AG04449 (cell line): ENCODE measurements at regions not wholly inside any gene's neighbourhood (a gene's known extent, or its start where the extent isn't known, plus 50 kb on each side); places are given as distances from the start of the nearest gene placed in this dataset.

Experiments used
- CTCF ChIA-PET: fragments of 350-600 bp; formaldehyde crosslinking; extraction: SDS; loops from one replicate; lab custom pipeline; 2021; ENCODE audit warnings: antibody characterized with exemption; lab: Yijun Ruan, JAX
- POLR2A ChIA-PET: fragments of 400-600, 350-600 bp; formaldehyde crosslinking; extraction: SDS; loops from one replicate; lab custom pipeline; 2020; ENCODE audit warnings: antibody characterized with exemption, inconsistent platforms; lab: Yijun Ruan, JAX
- DNase-seq: peaks from one replicate; pipeline ENCODE4 v3.0.0-alpha.2; 2010; ENCODE audit warnings: low read depth, low spot score
- H3K4me3 ChIP-seq: 2 replicates; pipeline ENCODE4 v1.5.1; 2011; ENCODE audit warnings: low read depth, mild to moderate bottlenecking, control low read depth, low read length
- TF ChIP-seq, protein P1 (sequence below): IDR thresholded peaks from one replicate; pipeline ENCODE4 v1.5.1; 2011; ENCODE audit warnings: mild to moderate bottlenecking, moderate library complexity, low read length, control low read depth, inconsistent platforms; ENCODE audit not compliant: insufficient read depth; ENCODE audit errors: missing control alignments

DNA sequence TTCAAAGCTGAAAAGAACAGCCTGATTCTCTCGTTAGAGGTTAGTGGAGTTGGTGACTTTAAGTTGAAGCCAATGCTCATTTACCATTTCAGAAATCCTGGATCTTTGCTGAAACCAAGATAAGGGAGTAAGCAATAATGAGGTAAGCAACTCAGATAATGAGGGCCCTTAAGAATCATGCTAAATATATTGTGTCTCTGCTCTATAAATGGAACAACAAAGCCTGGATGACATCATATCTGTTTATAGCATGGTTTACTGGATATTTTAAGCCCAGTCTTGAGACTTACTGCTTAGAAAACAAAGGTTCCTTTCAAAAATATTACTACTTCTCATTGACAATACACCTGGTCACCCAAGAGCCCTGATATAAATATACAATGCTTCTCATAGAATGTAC is 276.7 kb upstream of the PPARGC1A start:
- H3K4me3 ChIP-seq = no peak overlapping the region
- ChIA-PET POLR2A (no interaction called here), CTCF (no interaction called here)
- TF ChIP-seq, protein P1, sequence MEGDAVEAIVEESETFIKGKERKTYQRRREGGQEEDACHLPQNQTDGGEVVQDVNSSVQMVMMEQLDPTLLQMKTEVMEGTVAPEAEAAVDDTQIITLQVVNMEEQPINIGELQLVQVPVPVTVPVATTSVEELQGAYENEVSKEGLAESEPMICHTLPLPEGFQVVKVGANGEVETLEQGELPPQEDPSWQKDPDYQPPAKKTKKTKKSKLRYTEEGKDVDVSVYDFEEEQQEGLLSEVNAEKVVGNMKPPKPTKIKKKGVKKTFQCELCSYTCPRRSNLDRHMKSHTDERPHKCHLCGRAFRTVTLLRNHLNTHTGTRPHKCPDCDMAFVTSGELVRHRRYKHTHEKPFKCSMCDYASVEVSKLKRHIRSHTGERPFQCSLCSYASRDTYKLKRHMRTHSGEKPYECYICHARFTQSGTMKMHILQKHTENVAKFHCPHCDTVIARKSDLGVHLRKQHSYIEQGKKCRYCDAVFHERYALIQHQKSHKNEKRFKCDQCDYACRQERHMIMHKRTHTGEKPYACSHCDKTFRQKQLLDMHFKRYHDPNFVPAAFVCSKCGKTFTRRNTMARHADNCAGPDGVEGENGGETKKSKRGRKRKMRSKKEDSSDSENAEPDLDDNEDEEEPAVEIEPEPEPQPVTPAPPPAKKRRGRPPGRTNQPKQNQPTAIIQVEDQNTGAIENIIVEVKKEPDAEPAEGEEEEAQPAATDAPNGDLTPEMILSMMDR = no peak
- no peak for DNase-seq

DNA sequence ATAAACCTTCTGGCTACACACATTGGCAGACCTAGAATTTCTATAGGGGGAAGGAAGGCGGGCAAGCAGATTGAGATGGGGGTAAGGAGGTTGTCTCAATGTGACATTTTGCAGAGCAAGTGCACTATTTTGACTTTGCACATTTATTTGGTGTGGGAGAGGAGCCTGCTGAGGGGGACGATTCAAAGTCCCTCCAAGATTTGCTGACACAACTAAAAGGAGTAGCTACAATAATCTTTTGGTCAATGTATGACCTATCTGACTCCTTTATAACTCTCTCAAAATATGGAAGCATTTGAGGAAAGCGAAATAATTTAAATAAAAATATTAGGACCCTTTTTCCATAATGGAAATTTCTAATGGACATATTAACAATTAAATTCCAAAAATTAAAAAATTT is 274.9 kb upstream of the PPARGC1A start:
- no peak for DNase-seq
- POLR2A ChIA-PET = no interaction called here
- H3K4me3 ChIP-seq = no peak overlapping the region
- CTCF ChIA-PET = interaction anchor here (1.4 kb wide), 1 partner anchor 10 kb away, joined by 6 read pairs; no protein-coding TSS in a partner anchor
- TF ChIP-seq, protein P1 = no peak

DNA sequence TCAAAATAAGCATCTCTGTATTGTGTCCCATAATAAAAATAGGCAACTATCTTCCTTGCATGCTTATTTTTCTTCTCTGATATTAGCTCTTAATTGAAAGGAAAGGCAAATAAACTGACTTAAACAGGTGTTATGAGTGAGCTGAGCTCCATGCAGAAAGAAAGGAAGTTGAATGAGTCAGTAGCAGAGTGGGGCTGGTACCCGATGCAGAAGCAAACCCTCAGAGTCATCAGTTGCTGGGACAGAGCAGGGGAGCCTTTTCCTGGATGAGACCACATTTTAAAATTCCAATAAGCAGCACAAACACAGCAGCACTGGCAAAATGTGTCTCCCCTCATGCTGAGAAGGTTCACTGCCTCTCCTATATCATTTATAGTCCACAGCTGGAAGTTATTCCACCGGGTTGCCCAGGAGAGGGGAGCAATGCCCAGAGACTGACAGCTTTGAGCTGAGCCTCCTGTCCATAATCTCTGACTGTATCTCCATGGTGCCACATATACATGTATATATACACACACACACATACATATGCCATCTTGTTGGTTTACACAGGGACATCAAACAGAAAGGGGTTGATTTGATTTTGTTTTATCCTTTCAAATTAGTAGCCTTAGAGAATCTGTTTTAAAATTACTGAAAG is 274.3 kb upstream of the PPARGC1A start:
- POLR2A ChIA-PET = no interaction called here
- H3K4me3 ChIP-seq = no peak overlapping the region
- CTCF ChIA-PET = interaction anchor here (1.4 kb wide), 1 partner anchor 9 kb away, joined by 6 read pairs; no protein-coding TSS in a partner anchor
- TF ChIP-seq, protein P1 = no peak
- DNase-seq = no peak

DNA sequence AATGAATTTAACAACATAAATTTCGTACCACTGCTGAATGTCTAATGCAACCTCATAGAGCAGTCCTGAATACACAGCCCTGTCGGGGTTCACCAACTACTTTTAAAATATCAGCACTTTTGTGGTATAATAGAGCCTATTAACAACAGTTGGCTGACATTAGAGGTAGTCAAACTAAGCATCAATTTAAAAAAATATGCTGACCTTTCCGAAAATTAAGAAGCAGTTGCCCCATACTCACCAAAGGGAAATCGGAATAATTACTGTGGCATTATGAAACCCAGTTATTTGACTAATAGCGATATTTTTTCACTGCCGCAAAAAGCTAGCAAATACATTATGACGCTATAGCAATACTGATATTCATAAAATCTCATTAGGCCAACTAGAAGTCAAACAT is 273.5 kb upstream of the PPARGC1A start:
- TF ChIP-seq, protein P1 = no peak
- CTCF ChIA-PET = interaction anchor here (0.7 to 1.4 kb wide), 2 partner anchors 8 to 39 kb away, joined by 3 to 6 read pairs; no protein-coding TSS in a partner anchor
- no peak for DNase-seq
- H3K4me3 ChIP-seq = no peak overlapping the region
- POLR2A ChIA-PET = no interaction called here

DNA sequence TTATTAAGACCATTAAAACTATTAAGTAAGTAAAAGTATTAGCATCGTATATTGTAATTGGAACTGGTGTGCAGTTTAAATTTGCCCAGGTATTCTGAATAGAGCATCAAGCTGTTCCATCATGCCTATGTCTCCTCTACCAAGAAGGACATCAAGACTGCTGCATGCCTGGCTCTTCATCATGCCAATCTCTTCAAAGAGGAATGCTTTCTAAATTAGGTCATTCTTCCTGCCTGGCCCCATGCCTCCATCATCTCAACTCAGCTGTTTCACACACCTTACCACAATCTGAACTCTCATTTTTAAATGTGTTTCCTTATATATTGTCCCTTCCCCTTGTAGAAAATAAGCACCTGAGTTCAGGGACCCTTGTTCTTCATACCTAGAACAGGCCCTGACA is 270.5 kb upstream of the PPARGC1A start:
- CTCF ChIA-PET = interaction anchor here (0.9 kb wide), 1 partner anchor 64 kb away, joined by 3 read pairs; no protein-coding TSS in a partner anchor
- no peak for DNase-seq
- POLR2A ChIA-PET = no interaction called here
- H3K4me3 ChIP-seq = no peak overlapping the region
- TF ChIP-seq, protein P1 = no peak

DNA sequence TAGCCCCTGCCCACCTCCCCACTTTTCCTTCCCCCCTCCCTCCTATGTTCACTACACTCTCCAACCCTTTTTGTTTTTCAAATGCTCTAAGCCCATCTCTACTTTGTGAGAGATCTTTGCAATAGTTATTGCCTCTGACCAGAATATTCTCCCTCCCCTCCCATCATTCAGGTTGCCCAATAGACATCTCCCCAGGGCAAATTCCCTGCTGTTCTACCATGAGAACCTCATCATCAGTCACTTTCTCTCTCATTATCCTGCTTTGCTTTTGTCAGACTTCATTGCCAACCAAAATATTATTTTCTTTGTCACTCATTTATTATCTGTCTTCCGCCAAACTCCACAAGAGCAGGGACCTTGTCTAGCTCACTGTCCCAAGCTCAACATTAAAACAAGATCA is 268.2 kb upstream of the PPARGC1A start:
- H3K4me3 ChIP-seq = no peak overlapping the region
- TF ChIP-seq, protein P1 = no peak
- DNase-seq = no peak
- ChIA-PET CTCF (no interaction called here), POLR2A (no interaction called here)
